GM12872 (cell line): ENCODE measurements at regions not wholly inside any gene's neighbourhood (a gene's known extent, or its start where the extent isn't known, plus 50 kb on each side); places are given as distances from the start of the nearest gene placed in this dataset.

Experiments used
- TF ChIP-seq, protein P1 (sequence below): IDR thresholded peaks from 3 replicates; pipeline ENCODE4 v1.5.1; 2011; ENCODE audit warnings: low read depth, mild to moderate bottlenecking, low read length, moderate library complexity; ENCODE audit not compliant: insufficient read depth

DNA sequence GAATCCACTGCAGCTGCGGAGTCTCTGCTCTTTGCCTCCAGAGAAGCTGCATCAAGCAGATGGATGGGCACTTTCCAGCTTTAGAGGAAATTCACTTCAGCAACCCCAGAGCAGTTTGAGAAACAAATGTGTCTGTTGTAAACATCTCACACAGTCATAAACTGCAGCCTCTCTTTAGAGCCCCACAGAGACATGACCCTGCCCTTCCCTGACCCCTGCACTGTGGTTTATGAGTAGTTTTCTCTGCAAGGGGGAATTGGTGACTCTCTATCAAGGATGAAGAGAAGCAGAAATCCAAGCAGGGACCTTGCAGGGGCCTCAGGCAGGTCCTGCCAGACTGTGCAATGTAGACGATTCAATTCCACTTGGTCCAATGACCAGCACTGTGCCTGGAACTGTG, 160.2 kb downstream of the SH2D4B start:
- TF ChIP-seq, protein P1, sequence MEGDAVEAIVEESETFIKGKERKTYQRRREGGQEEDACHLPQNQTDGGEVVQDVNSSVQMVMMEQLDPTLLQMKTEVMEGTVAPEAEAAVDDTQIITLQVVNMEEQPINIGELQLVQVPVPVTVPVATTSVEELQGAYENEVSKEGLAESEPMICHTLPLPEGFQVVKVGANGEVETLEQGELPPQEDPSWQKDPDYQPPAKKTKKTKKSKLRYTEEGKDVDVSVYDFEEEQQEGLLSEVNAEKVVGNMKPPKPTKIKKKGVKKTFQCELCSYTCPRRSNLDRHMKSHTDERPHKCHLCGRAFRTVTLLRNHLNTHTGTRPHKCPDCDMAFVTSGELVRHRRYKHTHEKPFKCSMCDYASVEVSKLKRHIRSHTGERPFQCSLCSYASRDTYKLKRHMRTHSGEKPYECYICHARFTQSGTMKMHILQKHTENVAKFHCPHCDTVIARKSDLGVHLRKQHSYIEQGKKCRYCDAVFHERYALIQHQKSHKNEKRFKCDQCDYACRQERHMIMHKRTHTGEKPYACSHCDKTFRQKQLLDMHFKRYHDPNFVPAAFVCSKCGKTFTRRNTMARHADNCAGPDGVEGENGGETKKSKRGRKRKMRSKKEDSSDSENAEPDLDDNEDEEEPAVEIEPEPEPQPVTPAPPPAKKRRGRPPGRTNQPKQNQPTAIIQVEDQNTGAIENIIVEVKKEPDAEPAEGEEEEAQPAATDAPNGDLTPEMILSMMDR: no peak

DNA sequence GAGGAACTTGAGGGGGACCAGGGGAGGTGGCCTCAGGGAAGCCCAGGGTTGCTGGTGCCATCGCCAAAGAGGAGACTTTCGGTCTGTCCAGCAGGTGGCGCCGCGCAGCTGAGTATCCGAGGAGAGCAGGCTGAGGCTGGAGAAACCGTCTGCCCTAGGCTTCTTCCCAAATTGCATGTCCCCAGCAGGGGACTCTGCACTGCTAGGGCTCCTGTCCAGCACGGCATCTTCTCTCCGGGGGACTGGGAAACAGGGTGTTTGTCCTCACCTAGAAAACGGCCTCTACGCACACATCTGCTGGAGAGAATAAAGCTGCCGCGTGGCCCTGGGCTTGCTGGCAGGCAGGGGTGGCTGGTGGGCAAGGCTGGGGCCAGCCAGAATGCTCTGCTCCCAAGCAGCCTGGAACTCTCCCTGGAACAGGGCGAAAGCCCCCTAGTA, 161.9 kb downstream of the SH2D4B start:
- TF ChIP-seq, protein P1: peak; percentile 95

DNA sequence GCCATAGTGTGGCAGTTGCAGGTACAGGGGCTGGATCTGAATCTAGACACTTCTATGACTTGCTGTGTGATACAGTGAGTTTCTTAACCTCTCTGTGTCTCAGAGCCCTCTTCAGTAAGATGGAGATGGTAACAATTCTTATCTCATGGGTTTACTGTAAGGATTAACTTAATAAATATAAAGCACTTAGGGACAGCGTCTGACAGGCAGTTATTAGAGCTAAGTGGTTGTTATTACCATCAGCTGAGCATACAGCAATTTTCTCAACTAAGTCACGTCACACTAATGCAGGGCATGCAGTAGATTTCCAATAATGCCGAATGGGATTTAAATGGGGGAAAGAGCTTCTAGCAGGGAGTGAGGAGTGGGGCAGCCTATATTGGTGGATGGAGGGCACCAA, 162.6 kb downstream of the SH2D4B start:
- TF ChIP-seq, protein P1: no peak

DNA sequence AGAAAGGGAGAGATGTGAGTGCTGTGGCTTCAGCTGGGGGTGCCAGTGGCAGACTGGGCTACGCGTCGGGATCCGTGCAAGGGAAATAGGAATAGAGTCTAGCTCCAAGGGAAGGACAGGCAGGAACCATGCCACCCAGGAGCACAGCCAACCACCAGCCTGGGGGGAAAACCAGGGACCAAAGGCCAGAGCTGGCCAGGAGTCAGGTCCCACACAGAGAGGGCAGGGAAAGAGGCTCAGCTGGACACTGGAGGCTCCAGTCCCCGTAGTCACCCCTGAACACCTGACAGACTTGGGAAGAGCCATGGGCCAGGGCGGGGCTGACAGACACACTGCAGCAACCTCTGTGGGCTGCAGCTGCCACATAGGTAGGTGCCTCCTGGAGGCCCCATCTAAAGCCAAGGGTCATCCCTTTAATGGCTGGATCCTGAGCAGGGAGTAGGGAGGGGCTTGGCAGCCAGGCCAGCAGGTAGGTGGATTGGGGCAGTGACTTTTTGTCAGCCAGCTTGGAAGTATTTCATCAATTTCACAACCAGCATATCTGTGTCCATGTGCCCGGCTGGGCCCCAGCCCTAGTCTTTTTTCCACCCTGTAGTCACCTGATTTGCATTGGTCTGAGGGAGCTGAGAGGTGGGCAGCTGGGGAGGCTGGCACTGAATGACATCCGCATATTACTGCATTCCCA, 163.2 kb downstream of the SH2D4B start:
- TF ChIP-seq, protein P1: no peak

DNA sequence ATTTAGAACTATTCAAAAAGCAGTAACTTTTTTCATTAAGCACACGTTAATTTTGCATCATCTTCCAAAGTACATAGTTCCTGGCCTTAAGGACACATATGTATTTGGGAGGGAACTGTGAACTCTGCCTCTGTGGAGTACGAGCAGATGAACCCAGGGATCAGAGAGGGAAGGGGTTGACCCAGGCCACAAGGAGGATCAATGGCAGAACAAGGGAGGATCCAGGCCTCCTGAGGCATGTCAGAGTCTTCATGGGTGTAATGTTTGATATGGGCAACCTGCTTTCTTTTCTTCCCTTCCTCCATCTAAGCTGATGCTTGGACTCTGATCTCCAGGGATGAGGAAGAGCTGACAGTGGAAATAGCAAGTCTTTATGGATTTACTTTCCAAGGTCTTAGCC, 164.0 kb downstream of the SH2D4B start:
- TF ChIP-seq, protein P1: no peak

DNA sequence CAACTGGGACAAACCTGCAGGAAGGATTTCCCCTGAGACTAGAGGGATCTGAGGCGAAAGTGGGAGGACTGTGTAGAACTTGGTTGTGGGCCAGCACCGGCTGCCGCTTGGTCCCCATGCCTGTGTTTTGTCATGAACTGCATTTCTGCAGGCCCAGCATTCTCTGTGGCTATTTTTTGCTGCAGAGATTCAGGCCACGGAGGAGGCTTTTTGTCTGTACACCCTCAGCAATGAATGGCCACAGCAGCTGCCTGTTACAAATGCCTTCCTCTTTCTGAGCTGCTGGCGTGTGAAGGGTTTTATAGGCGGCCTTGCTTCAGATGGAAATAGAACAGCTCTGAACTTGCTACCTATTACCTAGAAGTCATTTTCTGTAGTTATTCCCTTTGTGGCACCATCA, 164.4 kb downstream of the SH2D4B start:
- TF ChIP-seq, protein P1: no peak

DNA sequence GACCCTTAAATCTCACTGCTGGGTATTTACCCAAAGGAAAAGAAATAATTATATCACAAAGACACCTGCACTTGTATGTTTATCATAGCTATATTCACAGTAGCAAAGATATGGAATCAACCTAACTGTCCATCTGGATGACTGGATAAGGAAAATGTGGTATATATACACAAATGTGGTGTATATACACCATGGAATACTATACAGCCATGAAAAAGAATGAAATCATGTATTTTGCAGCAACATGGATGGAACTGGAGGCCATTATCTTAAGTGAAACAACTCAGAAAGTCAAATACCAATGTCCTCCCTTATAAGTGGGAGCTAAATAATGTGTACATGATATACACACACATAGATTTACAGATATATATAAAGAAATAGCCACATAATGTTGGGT, 168.2 kb downstream of the SH2D4B start:
- TF ChIP-seq, protein P1: no peak
